Right ventricle myocardium superior (tissue), 1 donor: ENCODE measurements at regions not wholly inside any gene's neighbourhood (a gene's known extent, or its start where the extent isn't known, plus 50 kb on each side); places are given as distances from the start of the nearest gene placed in this dataset.
A peak's percentile ranks its signal among the peaks of the same experiment; 100 is the strongest.

Source experiments
- ATAC-seq: fragments of 200-7000 bp; cut with Tn5 transposase; one replicate; pipeline ENCODE4 v1.9.1; 2020; ENCODE audit warnings: mild to moderate bottlenecking; ENCODE audit not compliant: poor library complexity
- DNase-seq: peaks from one replicate; pipeline ENCODE4 v3.0.0-alpha.2; 2020
- intact Hi-C: fragments of 100-400 bp; cut with DNase I; formaldehyde crosslinking; loops from one replicate; pipeline ENCODE4 v1.11.2; 2022
- donor health status: DM: no; HTN: yes; CAD: no; lungs with severe emphysema.

DNA sequence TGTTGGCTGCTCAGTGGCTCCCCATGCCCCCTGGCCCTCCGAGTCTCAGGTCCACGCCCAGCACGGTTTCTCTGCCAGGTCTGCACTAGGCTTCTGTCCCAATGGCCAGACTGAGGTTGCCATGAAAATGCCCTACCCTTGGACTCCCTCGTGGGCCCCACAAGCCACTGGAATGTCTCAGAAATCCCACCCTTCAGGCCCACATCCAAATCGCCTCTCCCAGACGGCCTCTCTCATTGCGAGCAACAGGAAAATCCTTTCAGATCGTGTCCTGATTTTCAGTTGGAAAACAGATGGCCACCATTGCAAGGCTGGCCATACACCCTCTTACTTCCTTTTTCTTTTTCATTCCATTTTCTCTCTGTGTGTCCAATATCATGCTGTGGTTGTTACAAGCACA is 77.3 kb downstream of the IRF2BPL start:
- ATAC-seq (no peak), DNase-seq (no peak)
- intact Hi-C loops = no loop called here

DNA sequence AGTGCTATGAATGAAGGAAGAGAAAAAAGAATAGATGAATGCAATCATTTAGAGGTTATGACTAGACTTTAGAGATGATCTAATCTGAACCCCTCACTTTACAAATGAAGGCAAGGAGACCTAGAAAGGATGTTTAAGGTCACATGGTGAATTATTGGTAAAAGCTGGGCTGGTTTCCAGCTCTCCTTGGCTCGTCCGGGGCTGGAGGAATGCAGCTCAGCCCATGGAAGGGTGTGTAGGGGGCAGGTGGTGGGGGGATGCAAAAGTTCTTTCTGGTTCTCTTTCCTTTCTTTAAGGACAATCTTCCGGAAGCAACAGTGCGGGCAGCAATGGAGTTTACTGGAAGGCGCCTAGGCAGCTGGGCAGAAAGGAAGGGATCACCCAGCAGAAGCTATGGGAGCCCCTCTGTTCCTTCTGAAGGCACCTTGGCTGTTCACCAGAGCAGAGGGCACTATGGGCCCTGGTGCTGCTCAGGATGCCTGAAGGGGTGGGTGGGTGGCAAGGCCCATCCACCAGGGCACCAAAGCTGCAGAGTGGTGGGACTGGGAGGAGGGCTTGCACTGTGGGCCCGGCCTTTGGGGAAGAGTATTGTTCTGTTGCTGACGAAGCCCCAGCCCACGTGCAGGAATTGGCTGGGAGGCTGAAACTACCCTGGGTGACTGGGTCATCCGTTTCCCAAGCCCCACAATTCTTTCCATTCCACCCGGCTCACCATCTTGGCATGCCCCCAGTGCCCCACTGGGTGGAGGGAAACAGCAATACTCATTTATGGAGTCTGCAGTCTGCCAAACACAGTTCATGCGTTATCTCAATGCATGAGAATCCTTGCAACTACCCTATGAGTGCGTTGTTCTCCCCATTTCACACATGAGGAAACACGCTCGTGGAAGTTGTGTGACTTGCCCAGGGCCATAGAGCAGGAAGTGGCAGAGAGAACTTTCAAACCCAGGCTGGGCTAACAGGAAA is 78.2 kb downstream of the IRF2BPL start:
- intact Hi-C loops = no loop called here
- ATAC-seq = no peak

DNA sequence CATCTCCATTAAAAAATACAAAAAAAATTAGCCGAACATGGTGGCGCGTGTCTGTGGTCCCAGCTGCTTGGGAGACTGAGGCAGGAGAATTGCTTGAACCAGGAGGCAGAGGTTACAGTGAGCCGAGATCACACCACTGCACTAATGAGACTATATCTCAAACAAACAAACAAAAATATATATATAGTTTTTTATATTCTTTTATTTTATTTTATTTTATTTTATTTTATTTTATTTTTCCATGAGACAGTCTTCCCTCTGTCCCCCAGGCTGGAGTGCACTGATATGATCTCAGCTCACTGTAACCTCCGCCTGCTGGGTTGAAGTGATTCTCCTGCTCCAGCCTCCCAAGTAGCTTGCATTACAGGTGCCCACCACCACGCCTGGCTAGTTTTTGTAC is 79.5 kb downstream of the IRF2BPL start:
- intact Hi-C loops = loop anchor here (5.0 kb wide), 1 partner anchor 103 kb away; no protein-coding TSS in a partner anchor
- DNase-seq (no peak), ATAC-seq (no peak)

More for the DNA sequence above, 78.2 kb downstream of the IRF2BPL start:
- DNase-seq = no peak

DNA sequence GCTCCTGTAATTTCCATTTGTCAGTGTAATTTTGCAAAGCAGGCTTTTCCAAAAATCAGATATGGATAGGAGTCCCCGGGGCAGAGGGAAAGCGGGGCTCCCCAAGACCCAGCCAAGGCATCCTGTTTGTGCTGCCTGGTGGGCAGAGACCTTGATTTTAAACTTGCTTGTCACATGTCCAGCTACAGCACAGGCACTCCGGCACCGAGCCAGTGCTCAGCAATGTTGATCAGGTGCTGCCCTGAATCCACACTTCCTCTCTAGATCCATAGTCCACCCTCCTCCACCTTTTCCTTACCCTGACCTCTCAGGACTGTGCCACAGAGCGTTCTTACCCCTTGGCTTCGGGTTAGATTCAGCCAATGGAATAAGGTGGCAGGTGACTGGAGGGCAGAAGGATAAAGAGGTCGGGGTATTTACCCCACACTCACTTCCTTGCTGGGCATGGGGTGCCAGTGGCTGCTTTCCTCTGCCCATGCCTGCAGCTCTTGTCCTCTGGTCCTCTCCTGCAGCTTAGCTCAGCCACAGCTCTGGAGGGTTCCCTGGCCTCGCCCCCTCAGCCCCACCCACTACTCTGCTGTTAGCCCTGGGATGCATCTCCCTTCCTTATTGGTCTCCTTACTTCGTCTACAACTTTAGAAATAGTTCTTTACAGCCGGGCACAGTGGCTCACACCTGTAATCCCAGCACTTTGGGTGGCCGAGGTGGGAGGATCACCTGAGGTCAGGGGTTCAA is 80.1 kb downstream of the IRF2BPL start:
- intact Hi-C loops = loop anchor here (5.0 kb wide), 1 partner anchor 104 kb away; no protein-coding TSS in a partner anchor
- peak; percentile 32 for ATAC-seq
- DNase-seq = no peak

DNA sequence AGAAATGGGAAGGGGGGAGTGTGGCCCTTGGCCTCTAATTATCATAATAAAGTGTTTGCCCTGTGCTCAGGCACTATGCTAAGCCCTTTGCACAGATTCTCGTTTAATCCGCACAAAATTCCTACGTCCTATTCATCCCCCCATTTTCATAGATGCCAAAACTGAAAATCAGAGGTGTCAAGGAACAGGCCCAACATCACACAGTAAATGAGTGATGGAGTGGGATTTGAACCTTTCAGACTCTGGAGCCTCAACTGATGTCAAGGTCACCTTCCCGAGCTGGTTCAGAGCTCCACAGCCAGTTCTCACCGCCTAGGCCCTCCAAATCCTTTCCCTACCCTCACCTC is 80.7 kb downstream of the IRF2BPL start:
- intact Hi-C loops = loop anchor here (5.0 kb wide), 1 partner anchor 104 kb away; no protein-coding TSS in a partner anchor
- no peak for DNase-seq
- ATAC-seq = peak; percentile 1

DNA sequence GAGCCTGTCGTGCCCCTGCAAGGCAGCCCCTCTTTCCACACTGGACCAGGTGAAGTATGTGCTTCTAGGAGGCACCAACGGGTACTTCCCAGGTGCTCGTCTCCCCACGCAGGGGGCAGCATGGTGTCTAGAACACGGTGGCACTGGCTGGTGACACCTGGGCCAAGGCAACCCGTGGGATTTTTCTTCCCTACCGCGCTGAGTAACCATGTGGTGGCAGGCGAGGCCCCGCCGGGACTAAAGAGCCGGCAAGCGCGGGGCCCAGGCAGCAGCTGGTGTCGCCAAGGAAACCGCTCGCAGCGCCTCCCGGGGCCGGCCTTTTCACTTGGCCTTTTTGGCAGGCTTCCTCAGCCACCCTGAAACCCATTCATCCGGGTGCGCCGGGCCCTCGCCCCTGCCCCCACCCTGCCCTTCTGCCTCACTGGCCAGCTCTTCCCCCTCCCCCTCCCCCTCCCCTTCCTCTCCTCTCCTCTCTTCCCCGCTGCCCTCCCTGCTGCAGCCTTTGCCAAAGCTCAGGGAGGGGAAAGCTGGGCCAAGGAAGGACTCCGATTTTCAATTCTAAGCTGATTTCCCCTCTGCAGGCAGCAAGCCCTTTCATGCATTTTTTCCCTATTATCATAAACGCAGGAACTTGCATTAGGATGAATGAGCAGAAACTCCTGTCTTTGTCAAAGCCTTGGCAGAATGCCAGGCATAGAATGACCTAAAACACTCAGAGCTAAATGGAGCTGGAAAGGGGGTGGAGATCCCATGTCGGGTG is 81.2 kb downstream of the IRF2BPL start:
- ATAC-seq (peak; percentile 94), DNase-seq (peak; percentile 94)
- intact Hi-C loops = loop anchor here (5.0 kb wide), 1 partner anchor 105 kb away; no protein-coding TSS in a partner anchor

DNA sequence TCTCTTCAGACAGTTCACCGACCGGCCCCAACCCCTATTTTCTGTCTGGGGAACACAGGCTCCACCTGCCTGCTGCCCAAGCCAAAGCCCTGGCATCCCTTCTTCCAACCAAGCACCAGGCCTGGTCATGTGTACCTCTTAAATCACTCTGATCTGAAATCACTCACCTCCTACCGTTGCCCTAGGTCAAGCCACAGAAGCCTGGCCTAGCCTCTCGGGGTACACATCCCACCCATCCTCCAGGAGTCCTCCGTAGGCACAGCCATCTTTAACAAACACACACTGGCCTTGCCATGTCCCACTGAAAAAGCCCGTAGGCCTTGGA is 81.8 kb downstream of the IRF2BPL start:
- intact Hi-C loops = loop anchor here (5.0 kb wide), 1 partner anchor 106 kb away; no protein-coding TSS in a partner anchor
- no peak for DNase-seq
- peak; percentile 1 for ATAC-seq

DNA sequence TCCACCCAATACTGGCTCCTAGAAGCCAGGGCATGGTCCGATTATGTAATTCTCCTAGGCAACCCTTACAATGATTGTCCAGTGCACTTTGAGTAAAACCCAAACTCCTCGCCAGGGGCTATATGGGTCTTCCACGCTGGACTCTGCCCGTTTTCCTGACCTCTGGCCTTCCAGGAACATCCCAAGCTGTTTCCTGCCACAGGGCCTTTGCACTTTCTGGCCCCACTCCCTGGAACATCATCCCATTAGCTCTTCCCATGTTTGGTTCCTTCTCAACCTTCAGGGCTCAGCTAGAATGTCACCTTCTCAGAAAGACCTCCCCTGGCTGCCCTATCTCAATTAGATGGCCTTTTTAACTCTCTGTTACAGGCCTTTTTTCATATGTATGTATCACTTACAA is 85.4 kb downstream of the IRF2BPL start:
- DNase-seq (no peak), ATAC-seq (no peak)
- intact Hi-C loops = no loop called here

DNA sequence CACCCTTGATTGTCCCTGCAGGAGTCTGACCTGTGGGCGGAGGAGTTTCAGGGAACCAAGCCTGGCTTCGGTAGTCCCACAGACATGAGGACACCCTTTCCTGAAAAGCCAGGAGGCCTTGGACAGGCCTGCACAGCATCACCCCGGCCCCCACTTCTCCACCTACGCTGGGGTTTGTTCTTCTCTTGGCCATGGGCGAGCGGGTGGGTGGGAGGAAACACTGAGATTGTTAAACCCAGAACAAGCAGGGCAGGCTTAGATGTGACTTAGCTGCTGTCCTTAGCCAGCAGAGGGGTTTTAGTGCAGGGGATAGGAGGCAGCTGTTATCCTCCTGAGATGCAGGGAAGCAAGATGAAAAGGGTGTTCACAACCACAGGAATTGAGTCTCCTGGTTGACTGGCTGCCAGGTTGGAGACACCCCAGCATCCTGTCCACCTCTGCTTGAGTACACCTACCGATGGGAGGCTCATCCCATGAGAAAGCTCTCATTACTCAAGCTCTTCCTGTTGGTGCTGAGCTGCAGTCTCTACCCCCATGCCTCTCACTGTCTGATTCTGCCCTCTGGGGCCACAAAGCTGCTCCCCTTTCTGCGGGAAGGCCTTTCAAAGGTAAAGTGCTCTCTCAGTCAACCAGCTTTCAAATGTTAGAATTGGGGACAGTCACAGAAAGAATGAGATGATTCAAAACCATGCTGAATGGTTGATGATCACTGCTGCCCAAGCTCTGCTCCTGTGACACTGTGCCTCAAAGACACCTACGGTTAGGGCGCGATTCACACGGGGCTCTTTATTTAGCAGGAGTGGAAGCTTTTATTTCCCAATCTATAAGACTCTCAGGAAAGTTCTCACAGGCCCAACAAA is 86.3 kb downstream of the IRF2BPL start:
- intact Hi-C loops = no loop called here
- ATAC-seq (no peak), DNase-seq (no peak)

DNA sequence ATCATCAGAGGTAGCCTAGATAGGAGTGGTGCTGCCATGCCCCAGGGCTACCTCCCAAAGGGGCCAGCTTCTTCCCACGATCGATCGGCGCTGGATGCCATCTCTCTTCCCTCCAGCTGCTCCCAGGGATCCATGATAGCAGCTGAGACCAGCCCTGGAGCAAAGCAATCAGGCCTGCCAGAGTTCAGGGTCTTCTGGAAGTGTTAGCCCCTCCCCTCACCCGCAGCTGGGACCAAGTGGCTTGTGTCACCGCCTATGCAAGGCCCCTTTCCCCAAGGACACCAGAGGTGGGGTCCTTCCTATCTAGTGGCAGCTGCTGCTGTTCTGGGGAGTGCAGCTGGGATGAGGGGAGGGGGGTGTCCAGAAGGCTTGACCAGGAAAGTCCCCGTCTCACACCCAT is 87.0 kb downstream of the IRF2BPL start:
- no peak for ATAC-seq
- no peak for DNase-seq
- intact Hi-C loops = no loop called here

DNA sequence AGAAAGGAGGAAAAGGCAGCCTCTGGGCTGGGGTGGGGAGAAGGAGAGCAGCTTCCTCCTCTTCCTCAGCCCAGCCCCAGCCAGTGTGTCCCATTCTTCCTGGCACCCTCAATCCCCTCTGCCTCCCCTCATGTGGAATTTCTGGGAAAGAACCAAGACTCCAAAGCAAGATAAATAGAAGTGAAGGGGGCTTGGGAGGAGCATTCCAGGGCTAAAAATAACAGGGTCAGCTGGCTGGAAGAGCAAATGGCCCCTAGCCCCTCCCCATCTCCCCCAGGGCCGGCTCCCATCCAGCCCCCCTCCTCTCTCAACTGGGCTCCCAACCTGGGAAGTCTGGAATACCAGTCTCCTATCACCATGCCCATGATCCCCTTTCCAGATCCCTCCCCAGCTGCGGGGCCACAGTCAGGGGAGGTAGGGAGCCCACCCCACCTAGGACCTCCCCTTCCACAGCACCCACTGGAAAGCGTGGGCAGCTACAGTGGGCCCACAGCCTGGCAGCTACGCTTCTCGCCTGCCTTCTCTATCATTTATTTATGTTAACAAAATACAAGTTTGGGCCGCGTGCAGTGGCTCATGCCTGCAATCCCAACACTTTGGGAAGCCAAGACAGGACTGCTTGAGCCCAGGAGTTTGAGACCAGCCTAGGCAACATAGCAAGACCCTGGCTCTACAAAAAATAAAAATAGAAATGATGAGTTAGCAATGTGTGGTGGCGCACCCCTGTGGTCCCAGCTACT is 88.3 kb downstream of the IRF2BPL start:
- intact Hi-C loops = no loop called here

DNA sequence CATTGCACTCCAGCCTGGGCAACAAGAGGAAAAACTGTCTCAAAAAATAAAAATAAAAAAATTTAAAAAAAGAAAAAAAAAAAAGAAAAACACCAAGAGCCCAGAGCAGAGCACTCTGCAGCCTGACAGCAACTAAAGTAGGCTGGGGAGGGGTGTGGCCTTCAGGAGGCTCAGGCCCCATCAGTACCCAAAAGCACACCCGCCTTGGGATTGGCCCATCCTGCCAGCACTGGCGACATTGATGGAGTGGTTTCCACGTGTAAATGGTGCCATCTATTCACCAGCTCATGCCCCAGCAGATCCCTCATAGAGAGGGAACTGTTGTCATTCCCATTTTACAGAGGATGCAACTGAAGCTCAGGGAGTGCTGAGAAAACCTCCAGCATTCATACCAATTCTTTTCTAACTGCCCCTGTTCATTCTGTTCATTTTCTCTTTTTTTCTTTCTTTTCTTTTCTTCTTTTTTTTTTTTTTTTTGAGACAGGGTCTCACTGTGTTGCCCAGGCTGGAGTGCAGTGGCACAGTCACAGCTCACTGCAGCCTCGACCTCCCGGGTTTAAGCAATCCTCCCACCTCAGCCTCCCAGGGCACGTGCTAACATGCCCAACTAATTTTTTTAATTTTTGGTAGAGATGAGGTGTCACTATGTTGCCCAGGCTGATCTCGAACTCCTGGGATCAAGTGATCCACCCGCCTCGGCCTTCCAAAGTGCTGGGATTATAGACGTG is 89.3 kb downstream of the IRF2BPL start:
- no peak for DNase-seq
- ATAC-seq = no peak
- intact Hi-C loops = no loop called here

More for the DNA sequence above, 88.3 kb downstream of the IRF2BPL start:
- no peak for DNase-seq
- no peak for ATAC-seq

DNA sequence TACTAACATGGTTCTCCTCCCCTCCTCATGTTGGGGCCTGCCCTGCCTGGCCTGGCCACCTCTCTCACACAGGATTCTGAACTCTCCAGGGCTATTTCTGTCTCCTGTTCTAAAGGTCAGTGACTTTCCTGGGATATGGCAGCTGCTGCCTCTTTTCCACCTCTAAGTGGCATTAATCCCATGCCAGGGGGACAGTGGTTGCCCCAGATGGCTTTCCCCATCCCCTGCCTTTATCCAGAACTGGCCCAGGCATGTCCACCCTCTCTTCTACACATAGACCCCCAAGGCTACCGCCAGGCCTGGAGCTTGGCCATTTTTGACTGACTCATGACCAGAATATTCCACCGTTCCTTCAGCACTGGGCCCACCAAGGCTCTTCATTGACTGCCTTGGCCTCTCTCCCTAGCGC is 90.4 kb downstream of the IRF2BPL start:
- ATAC-seq = peak; percentile 47
- intact Hi-C loops = no loop called here
- no peak for DNase-seq

DNA sequence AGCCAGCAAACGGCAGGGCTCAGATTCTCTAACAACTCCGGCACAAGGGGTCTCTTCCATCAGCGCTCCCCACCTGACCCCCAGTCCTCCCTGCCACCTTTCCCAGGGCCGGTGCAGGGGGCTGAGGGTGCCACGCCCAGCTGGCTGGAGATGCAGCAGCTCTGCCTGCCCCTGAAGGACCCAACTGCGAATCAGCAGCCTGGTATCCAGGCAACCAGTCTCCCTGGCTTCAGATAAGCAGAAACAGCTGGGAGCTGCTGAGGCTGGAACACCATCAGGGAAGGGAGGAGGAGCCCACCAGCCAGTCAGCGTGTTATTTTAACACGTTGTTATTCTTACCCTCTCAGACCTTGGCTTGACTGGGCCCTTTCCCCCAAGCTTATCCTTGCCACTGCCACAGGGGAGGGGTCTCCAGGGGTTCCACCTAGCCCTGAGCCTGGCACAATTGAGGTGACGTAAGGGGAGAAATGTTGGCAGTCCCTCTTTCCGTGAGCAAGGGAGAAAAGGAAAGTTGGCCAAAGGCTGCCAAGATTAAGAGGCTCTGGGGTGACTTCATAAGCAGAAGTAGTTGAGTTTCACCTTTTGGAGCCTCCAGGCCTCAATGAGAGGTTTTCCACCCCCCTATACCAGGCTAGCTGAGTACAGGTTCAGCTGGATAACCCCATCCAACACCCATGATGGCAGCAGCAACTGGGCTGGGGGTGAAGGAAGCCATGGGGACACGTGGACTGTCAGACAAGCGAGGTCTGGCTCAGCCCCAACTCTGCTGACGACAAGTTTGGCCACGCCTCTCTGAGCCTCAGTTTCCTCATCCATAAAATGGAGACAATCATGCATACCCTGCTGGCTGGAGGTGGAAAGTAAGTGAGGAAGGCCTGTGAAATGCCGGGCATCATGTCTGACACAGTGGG is 91.1 kb downstream of the IRF2BPL start:
- intact Hi-C loops = no loop called here
- ATAC-seq = peak; percentile 93
- peak; percentile 79 for DNase-seq

DNA sequence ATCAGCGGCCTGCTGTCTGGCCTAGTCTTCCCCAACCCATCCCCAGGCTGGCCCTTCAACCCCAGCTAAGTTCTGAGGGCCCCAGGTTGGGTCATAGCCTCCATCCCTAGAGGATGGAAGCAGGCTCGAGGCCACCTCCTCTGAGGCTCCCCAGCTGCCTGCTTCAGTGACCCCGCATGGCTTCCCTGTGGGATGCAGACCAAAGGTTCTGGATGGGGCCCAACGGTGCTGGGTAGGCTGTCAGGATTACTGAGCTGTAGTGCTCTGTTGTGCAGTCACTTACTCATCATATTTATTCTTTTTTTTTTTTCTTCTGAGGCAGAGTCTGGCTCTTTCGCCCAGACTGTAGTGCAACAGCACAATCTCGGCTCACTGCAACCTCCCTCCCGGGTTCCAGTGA is 92.0 kb downstream of the IRF2BPL start:
- intact Hi-C loops = no loop called here
- peak; percentile 38 for ATAC-seq
- peak; percentile 59 for DNase-seq

DNA sequence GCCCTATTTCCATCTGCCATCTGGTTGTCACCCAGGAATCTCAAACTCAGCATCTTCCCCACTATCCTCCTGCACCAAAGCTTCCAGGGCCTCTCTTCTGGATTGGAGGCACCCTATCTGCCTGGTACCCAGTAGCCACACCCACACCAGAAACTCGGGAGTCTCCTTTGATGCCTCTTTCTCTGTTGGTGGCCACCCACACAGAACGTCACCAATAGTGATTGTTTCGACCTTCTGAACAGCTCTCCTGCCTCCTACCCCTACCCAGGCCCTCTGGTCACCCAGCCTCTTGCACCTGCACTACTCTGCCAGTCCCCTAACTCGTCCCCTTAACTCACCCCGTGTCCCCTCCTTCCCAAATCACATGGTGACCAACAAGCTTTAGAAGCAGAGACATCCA is 95.0 kb downstream of the IRF2BPL start:
- no peak for ATAC-seq
- no peak for DNase-seq
- intact Hi-C loops = no loop called here
